GM23338 (cell line): ENCODE measurements at regions not wholly inside any gene's neighbourhood (a gene's known extent, or its start where the extent isn't known, plus 50 kb on each side); places are given as distances from the start of the nearest gene placed in this dataset.

ENCODE experiments used
- ATAC-seq: fragments of 200-7000 bp; cut with Tn5 transposase; 3 replicates; pipeline ENCODE4 v1.9.1; 2020
- DNase-seq: peaks from one replicate; pipeline ENCODE4 v3.0.0-alpha.2; 2015; ENCODE audit warnings: low spot score
- H2AFZ ChIP-seq: fragments of 200-600 bp; sonication (generic); 2 replicates; pipeline ENCODE4 v1.8.0; 2016; ENCODE audit warnings: antibody characterized with exemption, mild to moderate bottlenecking, moderate library complexity
- H3F3A ChIP-seq: fragments of 200-600 bp; sonication (generic); replicated peaks from 2 replicates; pipeline ENCODE4 v1.8.0; 2017; ENCODE audit warnings: antibody characterized with exemption, mixed run types, low read depth
- H3K27ac ChIP-seq: fragments of 200-600 bp; sonication (generic); 2 replicates; pipeline ENCODE4 v1.6.1; 2016; ENCODE audit warnings: low read depth
- H3K27me3 ChIP-seq: fragments of 200-600 bp; sonication (generic); 2 replicates; pipeline ENCODE4 v1.8.0; 2016; ENCODE audit warnings: mild to moderate bottlenecking, mixed run types, moderate library complexity; ENCODE audit not compliant: insufficient read depth
- H3K36me3 ChIP-seq: fragments of 200-600 bp; sonication (generic); 2 replicates; pipeline ENCODE4 v1.8.0; 2016; ENCODE audit warnings: mild to moderate bottlenecking; ENCODE audit not compliant: insufficient read depth
- H3K4me1 ChIP-seq: fragments of 200-600 bp; sonication (generic); 2 replicates; pipeline ENCODE4 v1.8.0; 2016; ENCODE audit warnings: mild to moderate bottlenecking, moderate library complexity; ENCODE audit not compliant: insufficient read depth
- H3K4me2 ChIP-seq: fragments of 200-600 bp; sonication (generic); 2 replicates; pipeline ENCODE4 v1.7.1; 2017; ENCODE audit warnings: mixed run types
- H3K4me3 ChIP-seq: fragments of 200-600 bp; sonication (generic); 2 replicates; pipeline ENCODE4 v1.6.1; 2016; ENCODE audit warnings: mixed run types
- H3K79me2 ChIP-seq: fragments of 200-600 bp; sonication (generic); replicated peaks from 2 replicates; pipeline ENCODE4 v1.8.0; 2017; ENCODE audit warnings: mild to moderate bottlenecking; ENCODE audit not compliant: insufficient read depth
- H3K9me2 ChIP-seq: fragments of 200-600 bp; sonication (generic); 2 replicates; pipeline ENCODE4 v1.8.0; 2017; ENCODE audit not compliant: insufficient read depth
- H4K20me1 ChIP-seq: fragments of 200-600 bp; sonication (generic); replicated peaks from 2 replicates; pipeline ENCODE4 v1.8.0; 2017; ENCODE audit warnings: mild to moderate bottlenecking; ENCODE audit not compliant: insufficient read depth
- H3K27ac Mint-ChIP-seq: 2 replicates; pipeline ENCODE4 v1.8.0; 2020; ENCODE audit warnings: inconsistent platforms, mild to moderate bottlenecking, moderate library complexity, mixed read lengths
- H3K27me3 Mint-ChIP-seq: 3 replicates; pipeline ENCODE4 v1.8.0; 2022; ENCODE audit warnings: low read depth, mild to moderate bottlenecking, moderate library complexity, mixed read lengths, inconsistent platforms; ENCODE audit not compliant: insufficient read depth, poor library complexity
- H3K36me3 Mint-ChIP-seq: 3 replicates; pipeline ENCODE4 v1.8.0; 2021; ENCODE audit warnings: low read depth, mild to moderate bottlenecking, inconsistent platforms, moderate library complexity, mixed read lengths
- H3K4me1 Mint-ChIP-seq: 3 replicates; pipeline ENCODE4 v1.8.0; 2020; ENCODE audit warnings: mild to moderate bottlenecking, inconsistent platforms, mixed read lengths
- H3K4me3 Mint-ChIP-seq: 3 replicates; pipeline ENCODE4 v1.8.0; 2021; ENCODE audit warnings: moderate library complexity, mild to moderate bottlenecking, inconsistent platforms, mixed read lengths
- H3K9me3 Mint-ChIP-seq: 3 replicates; pipeline ENCODE4 v1.8.0; 2020; ENCODE audit warnings: moderate library complexity, mild to moderate bottlenecking, inconsistent platforms, mixed read lengths
- CREB1 ChIP-seq: fragments of 250-450 bp; sonication (Bioruptor Pico); IDR thresholded peaks from 2 replicates; pipeline ENCODE4 v1.5.0; 2020; ENCODE audit warnings: low read depth, mild to moderate bottlenecking, moderate library complexity
- JUNB ChIP-seq: IDR thresholded peaks from one replicate; pipeline ENCODE4 v1.6.1; 2016; ENCODE audit warnings: antibody characterized with exemption; ENCODE audit not compliant: unreplicated experiment
- NANOG ChIP-seq: IDR thresholded peaks from 2 replicates; pipeline ENCODE4 v1.6.1; 2016; ENCODE audit warnings: antibody characterized with exemption, borderline replicate concordance
- STAT1 ChIP-seq: IDR thresholded peaks from one replicate; pipeline ENCODE4 v1.6.1; 2016; ENCODE audit warnings: antibody characterized with exemption; ENCODE audit not compliant: unreplicated experiment
- ZNF331 ChIP-seq: fragments of 250-450 bp; sonication (Bioruptor Pico); IDR thresholded peaks from 2 replicates; pipeline ENCODE4 v1.5.0; 2020; ENCODE audit warnings: low read depth, mild to moderate bottlenecking, moderate library complexity
- TF ChIP-seq, protein P1 (sequence below): IDR thresholded peaks from 2 replicates; pipeline ENCODE4 v1.6.1; 2016; ENCODE audit warnings: antibody characterized with exemption
- TF ChIP-seq, protein P2 (sequence below), 2 experiments: fragments of 200-600 bp in 1 of 2; sonication (generic) in 1 of 2; conservative IDR thresholded peaks; 2 replicates each; pipeline versions ENCODE4 v1.5.1 to v1.6.1; 2016 to 2017; ENCODE audit warnings: antibody characterized with exemption in 2 of 2, low read depth in 2 of 2, mild to moderate bottlenecking in 2 of 2, moderate library complexity in 1 of 2
- TF ChIP-seq, protein P3 (sequence below): IDR thresholded peaks from one replicate; pipeline ENCODE4 v1.6.1; 2018; ENCODE audit warnings: antibody characterized with exemption; ENCODE audit not compliant: unreplicated experiment

DNA sequence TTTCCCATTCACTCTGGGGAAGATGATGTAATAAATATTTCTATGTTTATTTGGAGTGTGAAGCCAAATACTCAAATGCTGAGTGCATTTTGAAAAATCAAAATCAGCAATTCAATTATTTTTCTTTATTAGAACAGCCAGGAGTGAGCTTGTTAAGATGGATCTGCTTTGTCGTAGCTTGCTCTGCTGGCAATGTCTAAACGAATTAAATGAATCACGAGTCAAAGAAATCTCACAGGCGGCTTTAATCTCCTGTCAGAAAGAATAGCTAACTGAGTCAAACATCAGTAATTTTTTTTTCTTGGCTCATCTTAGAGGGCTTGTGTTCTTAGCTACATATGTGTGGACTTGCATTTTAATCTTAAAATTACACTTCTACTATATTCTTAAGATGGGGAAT, 100.2 kb upstream of the HMGN3 start (continued):
- TF ChIP-seq, protein P1, sequence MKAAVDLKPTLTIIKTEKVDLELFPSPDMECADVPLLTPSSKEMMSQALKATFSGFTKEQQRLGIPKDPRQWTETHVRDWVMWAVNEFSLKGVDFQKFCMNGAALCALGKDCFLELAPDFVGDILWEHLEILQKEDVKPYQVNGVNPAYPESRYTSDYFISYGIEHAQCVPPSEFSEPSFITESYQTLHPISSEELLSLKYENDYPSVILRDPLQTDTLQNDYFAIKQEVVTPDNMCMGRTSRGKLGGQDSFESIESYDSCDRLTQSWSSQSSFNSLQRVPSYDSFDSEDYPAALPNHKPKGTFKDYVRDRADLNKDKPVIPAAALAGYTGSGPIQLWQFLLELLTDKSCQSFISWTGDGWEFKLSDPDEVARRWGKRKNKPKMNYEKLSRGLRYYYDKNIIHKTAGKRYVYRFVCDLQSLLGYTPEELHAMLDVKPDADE, result no peak
- TF ChIP-seq CREB1 (CRISPR knock-in tag), result no peak
- TF ChIP-seq, protein P2, sequence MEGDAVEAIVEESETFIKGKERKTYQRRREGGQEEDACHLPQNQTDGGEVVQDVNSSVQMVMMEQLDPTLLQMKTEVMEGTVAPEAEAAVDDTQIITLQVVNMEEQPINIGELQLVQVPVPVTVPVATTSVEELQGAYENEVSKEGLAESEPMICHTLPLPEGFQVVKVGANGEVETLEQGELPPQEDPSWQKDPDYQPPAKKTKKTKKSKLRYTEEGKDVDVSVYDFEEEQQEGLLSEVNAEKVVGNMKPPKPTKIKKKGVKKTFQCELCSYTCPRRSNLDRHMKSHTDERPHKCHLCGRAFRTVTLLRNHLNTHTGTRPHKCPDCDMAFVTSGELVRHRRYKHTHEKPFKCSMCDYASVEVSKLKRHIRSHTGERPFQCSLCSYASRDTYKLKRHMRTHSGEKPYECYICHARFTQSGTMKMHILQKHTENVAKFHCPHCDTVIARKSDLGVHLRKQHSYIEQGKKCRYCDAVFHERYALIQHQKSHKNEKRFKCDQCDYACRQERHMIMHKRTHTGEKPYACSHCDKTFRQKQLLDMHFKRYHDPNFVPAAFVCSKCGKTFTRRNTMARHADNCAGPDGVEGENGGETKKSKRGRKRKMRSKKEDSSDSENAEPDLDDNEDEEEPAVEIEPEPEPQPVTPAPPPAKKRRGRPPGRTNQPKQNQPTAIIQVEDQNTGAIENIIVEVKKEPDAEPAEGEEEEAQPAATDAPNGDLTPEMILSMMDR (conservative IDR thresholded peaks at IDR 0.05; ENCODE audit: low read depth in 2 of 2), result no peak

DNA sequence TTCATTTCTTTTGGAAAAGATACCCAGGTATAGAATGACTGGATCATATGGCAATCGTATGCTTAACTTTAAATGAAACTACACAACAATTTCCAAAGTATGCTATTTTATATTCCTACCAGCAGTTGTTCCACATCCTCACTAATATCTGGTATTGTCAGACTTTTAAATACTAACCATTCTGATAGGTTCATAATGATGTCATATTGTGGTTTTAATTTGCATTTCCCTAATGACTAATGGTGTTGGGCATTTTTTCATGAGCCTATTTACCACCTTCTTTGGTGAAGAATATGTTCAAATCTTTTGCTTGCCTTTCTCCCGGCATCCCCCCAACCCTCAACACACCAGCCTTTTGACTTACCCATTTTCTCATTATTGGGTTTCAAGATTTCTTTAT, 96.2 kb upstream of the HMGN3 start:
- no peaks in the 10 kb centered on the region for H3K27me3 ChIP-seq
- 0 out of 2 replicates have a peak, but pooled peaks cover under 1% of the 10 kb centered on the region for H3K36me3 ChIP-seq
- Mint-ChIP-seq H3K36me3 (peaks cover 12% of the 10 kb centered on the region), H3K27me3 (no peaks in the 10 kb centered on the region), H3K4me3 (no peak overlapping the region), H3K9me3 (peaks cover 19% of the 10 kb centered on the region), H3K4me1 (no peaks in the 10 kb centered on the region), H3K27ac (no peak overlapping the region)
- H3K27ac ChIP-seq, result no peak overlapping the region
- DNase-seq (no peak), ATAC-seq (no peak)
- TF ChIP-seq NANOG (no peak), STAT1 (no peak), JUNB (no peak), ZNF331 (CRISPR knock-in tag) (no peak)
- TF ChIP-seq, protein P1, result no peak
- TF ChIP-seq, protein P3, sequence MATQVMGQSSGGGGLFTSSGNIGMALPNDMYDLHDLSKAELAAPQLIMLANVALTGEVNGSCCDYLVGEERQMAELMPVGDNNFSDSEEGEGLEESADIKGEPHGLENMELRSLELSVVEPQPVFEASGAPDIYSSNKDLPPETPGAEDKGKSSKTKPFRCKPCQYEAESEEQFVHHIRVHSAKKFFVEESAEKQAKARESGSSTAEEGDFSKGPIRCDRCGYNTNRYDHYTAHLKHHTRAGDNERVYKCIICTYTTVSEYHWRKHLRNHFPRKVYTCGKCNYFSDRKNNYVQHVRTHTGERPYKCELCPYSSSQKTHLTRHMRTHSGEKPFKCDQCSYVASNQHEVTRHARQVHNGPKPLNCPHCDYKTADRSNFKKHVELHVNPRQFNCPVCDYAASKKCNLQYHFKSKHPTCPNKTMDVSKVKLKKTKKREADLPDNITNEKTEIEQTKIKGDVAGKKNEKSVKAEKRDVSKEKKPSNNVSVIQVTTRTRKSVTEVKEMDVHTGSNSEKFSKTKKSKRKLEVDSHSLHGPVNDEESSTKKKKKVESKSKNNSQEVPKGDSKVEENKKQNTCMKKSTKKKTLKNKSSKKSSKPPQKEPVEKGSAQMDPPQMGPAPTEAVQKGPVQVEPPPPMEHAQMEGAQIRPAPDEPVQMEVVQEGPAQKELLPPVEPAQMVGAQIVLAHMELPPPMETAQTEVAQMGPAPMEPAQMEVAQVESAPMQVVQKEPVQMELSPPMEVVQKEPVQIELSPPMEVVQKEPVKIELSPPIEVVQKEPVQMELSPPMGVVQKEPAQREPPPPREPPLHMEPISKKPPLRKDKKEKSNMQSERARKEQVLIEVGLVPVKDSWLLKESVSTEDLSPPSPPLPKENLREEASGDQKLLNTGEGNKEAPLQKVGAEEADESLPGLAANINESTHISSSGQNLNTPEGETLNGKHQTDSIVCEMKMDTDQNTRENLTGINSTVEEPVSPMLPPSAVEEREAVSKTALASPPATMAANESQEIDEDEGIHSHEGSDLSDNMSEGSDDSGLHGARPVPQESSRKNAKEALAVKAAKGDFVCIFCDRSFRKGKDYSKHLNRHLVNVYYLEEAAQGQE, result no peak
- no peaks in the 10 kb centered on the region for H3K9me2 ChIP-seq
- H4K20me1 ChIP-seq, result no peaks in the 10 kb centered on the region
- H3K4me3 ChIP-seq, result no peak overlapping the region
- no peaks in the 10 kb centered on the region for H3K79me2 ChIP-seq
- H2AFZ ChIP-seq, result no peak overlapping the region
- no peaks in the 10 kb centered on the region for H3F3A ChIP-seq
- no peak overlapping the region for H3K4me2 ChIP-seq
- H3K4me1 ChIP-seq, result no peaks in the 10 kb centered on the region
